ENCODE measurements at regions not wholly inside any gene's neighbourhood (a gene's known extent, or its start where the extent isn't known, plus 50 kb on each side); places are given as distances from the start of the nearest gene placed in this dataset.

DNA sequence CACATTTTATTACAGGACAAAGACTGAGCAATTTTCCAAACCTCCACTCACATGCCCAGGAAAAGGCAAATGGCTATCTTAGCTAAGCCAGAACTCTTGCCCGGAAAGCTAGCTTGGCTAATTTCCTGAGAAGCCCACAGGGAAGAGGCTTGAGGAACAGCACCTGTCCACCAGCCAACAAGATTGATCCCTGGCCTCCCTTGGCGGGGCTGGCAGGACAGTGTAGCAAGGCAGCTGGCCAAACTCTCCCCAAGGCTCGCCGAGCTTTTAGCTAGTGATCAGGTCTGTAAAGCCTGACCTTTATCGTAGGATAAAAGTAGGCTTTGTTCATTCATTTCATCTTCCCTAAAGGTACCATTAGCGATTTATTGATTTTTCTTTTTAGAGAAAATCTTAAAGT, 101.4 kb downstream of the UQCRFS1 start:
- H3K27me3 ChIP-seq (replicated peaks; ENCODE audit: insufficient read depth), result no peaks in the 10 kb centered on the region
- H3K9me3 ChIP-seq, result no peaks in the 10 kb centered on the region
- H3K4me1 ChIP-seq (ENCODE audit: control insufficient read depth in 1 of 2, low read depth in 2 of 2), result no peaks in the 10 kb centered on the region
- H3K36me3 ChIP-seq, result no peaks in the 10 kb centered on the region
- TF ChIP-seq, protein P1, sequence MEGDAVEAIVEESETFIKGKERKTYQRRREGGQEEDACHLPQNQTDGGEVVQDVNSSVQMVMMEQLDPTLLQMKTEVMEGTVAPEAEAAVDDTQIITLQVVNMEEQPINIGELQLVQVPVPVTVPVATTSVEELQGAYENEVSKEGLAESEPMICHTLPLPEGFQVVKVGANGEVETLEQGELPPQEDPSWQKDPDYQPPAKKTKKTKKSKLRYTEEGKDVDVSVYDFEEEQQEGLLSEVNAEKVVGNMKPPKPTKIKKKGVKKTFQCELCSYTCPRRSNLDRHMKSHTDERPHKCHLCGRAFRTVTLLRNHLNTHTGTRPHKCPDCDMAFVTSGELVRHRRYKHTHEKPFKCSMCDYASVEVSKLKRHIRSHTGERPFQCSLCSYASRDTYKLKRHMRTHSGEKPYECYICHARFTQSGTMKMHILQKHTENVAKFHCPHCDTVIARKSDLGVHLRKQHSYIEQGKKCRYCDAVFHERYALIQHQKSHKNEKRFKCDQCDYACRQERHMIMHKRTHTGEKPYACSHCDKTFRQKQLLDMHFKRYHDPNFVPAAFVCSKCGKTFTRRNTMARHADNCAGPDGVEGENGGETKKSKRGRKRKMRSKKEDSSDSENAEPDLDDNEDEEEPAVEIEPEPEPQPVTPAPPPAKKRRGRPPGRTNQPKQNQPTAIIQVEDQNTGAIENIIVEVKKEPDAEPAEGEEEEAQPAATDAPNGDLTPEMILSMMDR (IDR thresholded peaks at IDR 0.05), result no peak
- DNase-seq (ENCODE audit: low spot score) (no peak), ATAC-seq (ENCODE audit: insufficient number of reproducible peaks, low FRiP score, low read depth) (no peak)
- no peak overlapping the region for H3K4me3 ChIP-seq
- H3K27ac ChIP-seq, result no peak overlapping the region

DNA sequence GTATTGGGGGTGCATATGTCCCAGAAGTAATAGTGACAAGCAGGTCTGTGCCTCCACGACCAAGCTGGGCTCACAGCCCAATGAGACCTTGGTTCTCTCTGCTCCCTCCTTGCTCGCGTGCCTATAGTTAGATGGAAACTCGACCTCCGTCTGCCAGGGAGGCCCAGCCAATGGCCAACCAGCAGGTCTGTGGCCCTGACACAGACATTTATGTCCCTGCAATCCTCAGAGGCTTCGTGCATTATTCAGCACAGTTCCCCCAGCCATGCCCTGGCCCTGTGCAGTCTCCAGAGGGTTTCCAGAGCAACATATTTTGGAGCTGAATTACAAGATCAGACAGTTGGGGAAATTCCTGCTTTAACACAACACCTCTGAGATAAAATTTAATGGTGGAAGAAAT, 105.1 kb downstream of the UQCRFS1 start:
- Histone ChIP-seq H3K4me3 (no peak overlapping the region), H3K27me3 (replicated peaks; ENCODE audit: insufficient read depth) (no peaks in the 10 kb centered on the region), H3K4me1 (ENCODE audit: control insufficient read depth in 1 of 2, low read depth in 2 of 2) (no peaks in the 10 kb centered on the region), H3K36me3 (no peaks in the 10 kb centered on the region), H3K27ac (no peak overlapping the region), H3K9me3 (no peaks in the 10 kb centered on the region)
- DNase-seq (ENCODE audit: low spot score), result no peak
- ATAC-seq (ENCODE audit: insufficient number of reproducible peaks, low FRiP score, low read depth), result no peak
- TF ChIP-seq, protein P1 (IDR thresholded peaks at IDR 0.05), result no peak

DNA sequence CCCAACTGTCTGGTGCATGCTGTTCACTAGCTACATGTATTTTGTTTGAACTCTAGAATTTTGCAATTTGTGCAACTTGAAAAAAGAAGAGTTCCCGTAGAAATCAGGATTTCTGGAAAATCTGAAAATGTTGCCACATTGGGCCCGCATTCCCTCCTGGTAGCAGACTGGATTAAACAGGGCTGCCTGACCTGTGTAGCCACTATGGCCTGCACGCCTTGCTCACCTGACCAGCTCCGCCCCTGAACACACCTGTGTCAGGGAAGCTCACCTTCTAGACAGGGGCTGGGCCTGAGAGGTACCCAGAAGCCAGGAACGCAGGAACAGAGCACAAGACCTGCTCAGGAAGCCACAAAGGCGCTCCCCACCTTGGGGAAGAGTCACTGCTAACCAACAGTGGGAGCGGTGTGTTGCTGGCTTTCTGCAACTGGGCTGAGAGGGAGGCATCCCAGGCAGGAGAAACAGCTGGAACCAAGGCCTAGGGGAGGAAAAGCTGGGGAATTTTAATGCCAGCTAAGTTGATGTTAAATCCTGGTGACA, 106.5 kb downstream of the UQCRFS1 start:
- H3K27ac ChIP-seq, result no peak overlapping the region
- no peak for DNase-seq (ENCODE audit: low spot score)
- no peaks in the 10 kb centered on the region for H3K9me3 ChIP-seq
- TF ChIP-seq, protein P1 (IDR thresholded peaks at IDR 0.05), result no peak
- no peaks in the 10 kb centered on the region for H3K27me3 ChIP-seq (replicated peaks; ENCODE audit: insufficient read depth)
- no peaks in the 10 kb centered on the region for H3K36me3 ChIP-seq
- H3K4me1 ChIP-seq (ENCODE audit: control insufficient read depth in 1 of 2, low read depth in 2 of 2), result no peaks in the 10 kb centered on the region
- H3K4me3 ChIP-seq, result no peak overlapping the region
- no peak for ATAC-seq (ENCODE audit: insufficient number of reproducible peaks, low FRiP score, low read depth)

DNA sequence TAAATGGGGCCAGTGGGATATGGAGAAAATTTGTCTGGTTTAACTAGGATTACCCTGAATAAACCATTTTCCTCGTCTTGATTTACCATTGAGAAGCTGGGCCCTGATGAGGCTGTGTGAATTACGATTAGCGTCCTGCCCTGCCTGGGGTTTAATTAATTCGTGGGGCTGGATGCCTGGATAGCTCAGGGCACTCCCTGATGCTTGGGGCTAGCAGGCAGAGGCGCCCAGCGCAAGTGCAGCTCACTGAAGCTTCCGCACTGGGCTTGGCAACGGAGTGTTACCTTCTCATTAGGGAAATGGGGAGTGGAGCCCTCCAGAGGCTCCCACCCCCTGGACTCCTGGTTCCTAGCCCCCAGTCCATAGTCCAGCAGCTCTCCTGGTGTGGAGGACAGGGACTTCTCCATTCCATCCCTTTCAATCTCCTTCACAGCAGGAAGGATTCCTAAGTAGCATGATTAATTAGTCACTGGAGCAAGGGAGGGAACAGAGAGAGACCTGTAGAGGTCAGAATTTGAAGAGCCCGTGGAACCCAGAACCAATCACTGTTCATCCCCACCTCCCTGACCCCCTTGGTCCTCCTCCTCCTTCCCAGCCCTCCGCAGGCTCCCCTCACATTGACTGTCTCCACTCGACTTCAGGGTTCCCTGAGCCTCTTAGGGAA, 107.2 kb downstream of the UQCRFS1 start:
- H3K9me3 ChIP-seq, result no peaks in the 10 kb centered on the region
- DNase-seq (ENCODE audit: low spot score) (no peak), ATAC-seq (ENCODE audit: insufficient number of reproducible peaks, low FRiP score, low read depth) (no peak)
- no peaks in the 10 kb centered on the region for H3K4me1 ChIP-seq (ENCODE audit: control insufficient read depth in 1 of 2, low read depth in 2 of 2)
- no peak overlapping the region for H3K4me3 ChIP-seq
- TF ChIP-seq, protein P1 (IDR thresholded peaks at IDR 0.05), result no peak
- H3K27me3 ChIP-seq (replicated peaks; ENCODE audit: insufficient read depth), result no peaks in the 10 kb centered on the region
- H3K27ac ChIP-seq, result no peak overlapping the region
- no peaks in the 10 kb centered on the region for H3K36me3 ChIP-seq

DNA sequence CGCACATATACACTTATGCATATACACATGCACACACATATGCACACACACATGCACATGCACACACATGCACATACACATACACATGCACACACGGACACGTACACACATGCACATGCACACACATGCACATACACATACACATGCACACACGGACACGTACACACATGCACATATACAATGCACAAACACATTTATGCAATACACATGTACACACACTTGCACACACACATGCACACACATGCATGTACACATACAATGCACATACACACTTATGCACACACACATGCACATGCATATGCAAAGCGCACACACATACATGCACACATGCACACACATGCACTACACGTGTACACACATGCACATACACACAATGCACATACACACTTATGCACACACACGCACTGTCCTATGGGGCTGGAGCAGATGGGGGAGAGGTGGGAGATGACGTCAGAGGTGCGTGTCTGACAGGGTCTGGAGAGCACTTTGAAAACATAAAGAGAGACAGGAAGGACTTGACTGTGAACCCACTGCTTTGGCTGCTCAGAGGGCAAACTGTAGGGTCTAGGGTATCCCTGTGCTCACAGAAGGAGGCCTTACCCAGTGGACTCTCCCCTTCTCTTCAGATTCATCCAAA, 108.2 kb downstream of the UQCRFS1 start:
- H3K27me3 ChIP-seq (replicated peaks; ENCODE audit: insufficient read depth), result no peaks in the 10 kb centered on the region
- H3K4me3 ChIP-seq, result no peak overlapping the region
- no peaks in the 10 kb centered on the region for H3K9me3 ChIP-seq
- no peaks in the 10 kb centered on the region for H3K4me1 ChIP-seq (ENCODE audit: control insufficient read depth in 1 of 2, low read depth in 2 of 2)
- ATAC-seq (ENCODE audit: insufficient number of reproducible peaks, low FRiP score, low read depth) (no peak), DNase-seq (ENCODE audit: low spot score) (no peak)
- H3K27ac ChIP-seq, result no peak overlapping the region
- no peaks in the 10 kb centered on the region for H3K36me3 ChIP-seq
- TF ChIP-seq, protein P1 (IDR thresholded peaks at IDR 0.05), result no peak
